Gastrocnemius medialis (tissue), 4 donors: ENCODE measurements at regions not wholly inside any gene's neighbourhood (a gene's known extent, or its start where the extent isn't known, plus 50 kb on each side); places are given as distances from the start of the nearest gene placed in this dataset.

Experiments
- CTCF ChIP-seq, 5 experiments: fragments of 450-650 bp in 3 of 5; fragments of 200-600 bp in 2 of 5; sonication (generic) in 2 of 5; IDR thresholded peaks in 4 of 5; conservative IDR thresholded peaks in 1 of 5; 1 replicate in 4 of 5; 2 replicates in 1 of 5; pipeline ENCODE4 v1.5.1; 2016 to 2019; ENCODE audit warnings: antibody characterized with exemption in 5 of 5, mild to moderate bottlenecking in 3 of 5, moderate library complexity in 3 of 5
- POLR2A ChIP-seq, 2 donors: fragments of 450-650 bp; IDR thresholded peaks; one replicate each; pipeline ENCODE4 v1.6.1; 2017; ENCODE audit warnings: antibody characterized with exemption in 2 of 2, mild to moderate bottlenecking in 2 of 2, moderate library complexity in 2 of 2

GRCh38 chr2:45330637-45331409 lies 280.2 kb downstream of the SRBD1 start:
- no peak for TF ChIP-seq CTCF (IDR thresholded peaks at IDR 0.05 in 4 of 5, conservative IDR thresholded peaks at IDR 0.05 in 1 of 5)
- TF ChIP-seq POLR2A (IDR thresholded peaks at IDR 0.05), result no peak
